HUES6 (cell line): ENCODE measurements at regions not wholly inside any gene's neighbourhood (a gene's known extent, or its start where the extent isn't known, plus 50 kb on each side); places are given as distances from the start of the nearest gene placed in this dataset.
"Not testable (repeated sequence)": the region's sequence is repeated elsewhere in the genome, so short reads cannot be mapped to it uniquely, and the experiment has no call there.

Experiments used
- H3K27ac ChIP-seq: 2 replicates; pipeline ENCODE4 v1.7.0; 2013; ENCODE audit warnings: low read depth, mild to moderate bottlenecking, low read length, inconsistent platforms
- H3K27me3 ChIP-seq: 2 replicates; pipeline ENCODE4 v1.6.1; 2013; ENCODE audit warnings: low read length; ENCODE audit not compliant: control insufficient read depth, insufficient read depth
- H3K36me3 ChIP-seq: 2 replicates; pipeline ENCODE4 v1.6.1; 2013; ENCODE audit warnings: low read length; ENCODE audit not compliant: control insufficient read depth, insufficient read depth
- H3K4me1 ChIP-seq: 2 replicates; pipeline ENCODE4 v1.6.1; 2013; ENCODE audit warnings: low read length; ENCODE audit not compliant: control insufficient read depth, insufficient read depth
- H3K4me3 ChIP-seq: 2 replicates; pipeline ENCODE4 v1.5.1; 2013; ENCODE audit warnings: low read depth, low read length
- H3K9ac ChIP-seq: one replicate; pipeline ENCODE4 v1.6.1; 2013; ENCODE audit warnings: mild to moderate bottlenecking, low read length
- H3K9me3 ChIP-seq: 2 replicates; pipeline ENCODE4 v1.6.1; 2013; ENCODE audit warnings: low read depth, low read length; ENCODE audit not compliant: control insufficient read depth, insufficient read depth

DNA sequence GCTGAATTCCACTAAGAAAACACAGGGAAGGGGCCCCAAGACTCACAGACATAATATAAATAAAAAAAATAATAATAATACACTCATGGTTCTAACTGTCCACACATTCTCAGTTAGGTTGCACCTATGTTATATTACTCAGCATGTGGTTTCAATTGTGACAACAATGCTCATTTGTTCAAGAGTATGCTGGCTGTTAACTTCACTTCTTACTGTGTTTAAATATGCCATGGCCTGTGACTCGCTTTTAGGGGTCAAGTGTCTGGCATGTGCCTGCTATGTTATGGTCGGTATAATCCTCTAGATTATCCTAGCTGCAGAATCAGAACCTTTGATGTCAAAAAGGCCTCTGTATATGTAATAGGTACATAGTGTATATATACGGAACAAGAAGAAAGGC lies 324.8 kb upstream of the INTU start:
- H3K9ac ChIP-seq = no peak overlapping the region
- H3K4me3 ChIP-seq = no peak overlapping the region
- peaks cover 5% of the 10 kb centered on the region; the same call in 1 of the 2 replicates for H3K9me3 ChIP-seq
- no peaks in the 10 kb centered on the region for H3K27me3 ChIP-seq
- no peaks in the 10 kb centered on the region for H3K4me1 ChIP-seq
- no peaks in the 10 kb centered on the region for H3K36me3 ChIP-seq
- H3K27ac ChIP-seq = no peak overlapping the region

DNA sequence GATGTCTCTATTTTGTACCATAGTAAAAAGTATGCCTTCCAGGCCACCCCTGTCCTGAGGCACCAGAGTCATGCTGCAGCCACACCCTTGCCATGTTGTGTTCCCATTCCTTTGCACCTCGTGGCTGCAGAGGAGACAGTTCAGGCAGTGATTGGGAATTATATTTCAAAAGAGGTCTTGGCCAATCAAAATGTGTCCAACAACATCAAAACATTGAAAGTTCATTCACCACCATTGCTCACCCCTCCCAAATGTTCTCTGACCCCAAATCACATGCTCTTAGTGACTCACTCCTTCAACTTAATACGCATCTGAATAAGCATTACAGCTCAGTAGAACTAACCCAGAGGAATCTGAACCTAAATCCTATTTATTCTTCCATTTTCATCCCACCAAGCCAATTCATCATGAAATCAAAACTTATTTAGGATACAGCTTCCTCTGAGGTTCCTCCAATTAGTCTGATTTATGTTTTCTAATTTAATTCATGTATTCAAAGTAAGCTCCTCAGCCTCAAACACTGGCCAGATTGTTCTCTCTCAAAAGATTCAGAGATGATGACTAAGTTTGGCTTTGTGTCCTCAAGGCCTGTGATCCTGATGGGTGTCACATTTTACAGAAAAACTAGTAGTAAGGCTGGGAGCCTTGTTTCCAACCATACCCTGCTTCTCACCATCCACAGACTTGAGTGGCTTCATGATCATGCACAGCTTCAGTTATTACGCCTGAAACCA lies 323.2 kb upstream of the INTU start:
- H3K9me3 ChIP-seq = peaks cover 16% of the 10 kb centered on the region
- no peaks in the 10 kb centered on the region for H3K4me1 ChIP-seq
- H3K27ac ChIP-seq = no peak overlapping the region
- no peaks in the 10 kb centered on the region for H3K27me3 ChIP-seq
- H3K4me3 ChIP-seq = no peak overlapping the region
- H3K9ac ChIP-seq = no peak overlapping the region
- H3K36me3 ChIP-seq = no peaks in the 10 kb centered on the region

DNA sequence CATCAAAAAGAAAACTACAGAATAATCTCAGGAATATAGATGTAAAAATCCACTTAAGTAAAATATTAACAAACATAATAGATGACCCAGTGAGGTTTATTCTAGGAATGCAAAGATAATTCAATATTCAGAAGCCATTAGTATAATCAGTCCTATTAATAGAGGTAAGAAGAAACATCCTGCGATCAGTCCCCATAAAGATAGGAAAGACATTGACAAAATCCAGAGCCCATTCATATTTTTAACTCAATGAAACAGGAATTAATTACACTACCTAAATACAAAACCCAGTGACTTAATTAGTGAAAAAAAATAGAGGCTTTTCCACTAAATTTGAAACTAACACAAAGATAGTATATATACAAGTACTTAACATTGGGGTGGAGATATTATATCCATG lies 321.4 kb upstream of the INTU start:
- Histone ChIP-seq H3K4me1 (no peaks in the 10 kb centered on the region), H3K27me3 (no peaks in the 10 kb centered on the region), H3K36me3 (no peaks in the 10 kb centered on the region), H3K9me3 (peaks cover 16% of the 10 kb centered on the region), H3K9ac (no peak overlapping the region), H3K4me3 (no peak overlapping the region), H3K27ac (no peak overlapping the region)

DNA sequence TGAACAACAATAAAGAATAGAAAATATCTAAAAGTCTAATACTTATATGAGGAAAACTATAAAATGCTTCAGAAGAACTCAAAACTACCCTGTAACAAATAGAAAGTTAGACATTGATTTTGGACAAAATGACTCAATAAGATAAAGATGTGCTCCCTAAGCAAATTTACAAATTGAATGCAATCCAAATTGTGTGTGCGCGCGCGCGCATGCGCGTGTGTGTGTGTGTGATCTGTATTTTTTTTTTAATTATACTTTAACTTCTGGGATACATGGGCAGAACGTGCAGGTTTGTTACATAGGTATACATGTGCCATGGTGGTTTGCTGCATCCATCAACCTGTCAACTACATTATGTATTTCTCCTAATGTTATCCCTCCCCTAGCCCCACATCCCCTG lies 320.8 kb upstream of the INTU start:
- Histone ChIP-seq H3K36me3 (no peaks in the 10 kb centered on the region), H3K9me3 (peaks cover 16% of the 10 kb centered on the region), H3K4me1 (no peaks in the 10 kb centered on the region), H3K27ac (no peak overlapping the region), H3K9ac (no peak overlapping the region), H3K27me3 (no peaks in the 10 kb centered on the region), H3K4me3 (no peak overlapping the region)

DNA sequence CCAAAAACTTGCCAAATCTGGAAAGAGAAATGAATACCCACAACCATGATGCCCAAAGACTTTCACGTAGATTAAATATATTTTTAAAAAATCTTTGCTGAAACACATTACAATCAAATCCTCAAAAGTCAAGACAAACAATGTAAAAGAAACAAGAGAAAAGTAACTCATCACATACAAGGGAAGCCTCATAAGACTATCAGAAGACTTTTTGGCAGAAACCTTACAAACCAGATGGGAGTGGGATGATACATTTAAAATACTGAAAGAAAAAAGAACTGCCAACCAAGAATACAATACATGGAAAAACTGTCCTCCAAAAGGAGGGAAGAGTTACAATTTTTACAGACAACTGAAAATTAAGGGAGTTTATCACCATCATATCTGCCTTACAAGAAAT lies 319.0 kb upstream of the INTU start:
- Histone ChIP-seq H3K27ac (no peak overlapping the region), H3K9me3 (peaks cover 16% of the 10 kb centered on the region), H3K36me3 (no peaks in the 10 kb centered on the region), H3K27me3 (no peaks in the 10 kb centered on the region), H3K4me1 (no peaks in the 10 kb centered on the region), H3K4me3 (no peak overlapping the region), H3K9ac (no peak overlapping the region)

DNA sequence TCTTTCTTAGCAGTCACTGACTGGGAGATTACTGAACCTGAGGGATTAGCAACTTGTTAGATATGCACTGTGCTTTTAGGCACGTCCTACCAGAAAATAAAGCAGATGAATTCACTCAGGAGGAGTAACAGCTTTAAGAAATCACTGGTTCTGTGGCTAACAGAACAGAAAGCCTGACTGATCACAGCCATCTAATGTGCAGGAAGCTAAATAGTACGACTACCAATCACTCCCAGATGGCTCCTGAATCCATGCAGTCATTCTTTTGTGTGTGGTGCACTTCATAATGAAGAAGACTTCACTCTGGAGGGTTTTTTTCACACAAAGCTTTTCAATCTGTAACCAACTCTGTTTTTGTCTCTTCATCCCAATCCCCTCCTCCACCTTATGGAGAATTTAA lies 305.3 kb upstream of the INTU start:
- H3K27me3 ChIP-seq = no peaks in the 10 kb centered on the region
- H3K4me1 ChIP-seq = no peaks in the 10 kb centered on the region
- H3K27ac ChIP-seq = no peak overlapping the region
- no peaks in the 10 kb centered on the region for H3K36me3 ChIP-seq
- no peak overlapping the region for H3K4me3 ChIP-seq
- peaks cover 24% of the 10 kb centered on the region for H3K9me3 ChIP-seq
- no peak overlapping the region for H3K9ac ChIP-seq

DNA sequence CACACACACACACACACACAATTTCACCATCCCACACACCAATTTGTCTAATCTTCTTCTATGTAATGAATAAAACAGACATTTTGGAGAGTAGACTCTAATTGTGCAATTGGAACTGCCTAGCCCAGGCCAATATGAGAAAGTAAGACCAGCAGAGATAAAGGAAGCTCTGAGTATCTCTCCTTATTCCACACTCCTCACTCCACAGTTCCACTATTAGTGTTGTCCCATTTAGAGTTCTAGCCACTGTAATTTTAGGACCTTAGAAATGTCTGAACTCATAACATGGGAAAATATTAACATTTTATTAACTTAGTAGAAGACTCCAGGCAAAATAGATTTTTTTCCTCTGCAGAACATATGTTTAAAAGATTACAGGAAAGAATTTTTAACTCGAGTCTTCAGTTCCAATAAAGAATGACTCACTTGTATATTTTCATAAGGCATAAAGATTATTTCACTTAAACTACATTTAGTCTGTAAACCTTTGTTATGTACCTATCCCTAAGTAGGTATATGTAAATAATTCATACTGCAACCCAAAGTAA lies 297.6 kb upstream of the INTU start:
- Histone ChIP-seq H3K9me3 (no peaks in the 10 kb centered on the region), H3K36me3 (no peaks in the 10 kb centered on the region), H3K27me3 (no peaks in the 10 kb centered on the region), H3K4me1 (no peaks in the 10 kb centered on the region), H3K9ac (no peak overlapping the region), H3K4me3 (no peak overlapping the region), H3K27ac (no peak overlapping the region)

DNA sequence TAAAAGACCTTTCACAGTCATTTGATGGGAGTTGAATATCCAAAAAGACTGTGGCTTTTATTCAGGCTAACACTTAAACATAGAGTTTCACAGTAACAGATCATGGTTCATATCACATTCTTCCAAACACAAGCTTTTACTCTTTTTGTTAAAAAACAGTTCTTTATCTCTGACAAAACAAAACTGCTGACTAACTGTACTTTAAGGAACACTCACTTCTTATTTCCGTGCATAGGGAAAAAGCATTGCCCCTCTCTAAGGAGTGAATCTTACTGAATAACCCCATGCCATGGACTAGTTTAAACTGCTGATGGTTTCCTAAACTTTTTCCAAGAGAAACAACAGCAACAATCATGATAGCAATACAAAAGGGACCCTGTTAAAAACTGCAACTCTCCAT lies 297.0 kb upstream of the INTU start:
- H3K27ac ChIP-seq = no peak overlapping the region
- H3K4me1 ChIP-seq = no peaks in the 10 kb centered on the region
- no peak overlapping the region for H3K4me3 ChIP-seq
- no peak overlapping the region for H3K9ac ChIP-seq
- no peaks in the 10 kb centered on the region for H3K9me3 ChIP-seq
- H3K36me3 ChIP-seq = no peaks in the 10 kb centered on the region
- no peaks in the 10 kb centered on the region for H3K27me3 ChIP-seq

DNA sequence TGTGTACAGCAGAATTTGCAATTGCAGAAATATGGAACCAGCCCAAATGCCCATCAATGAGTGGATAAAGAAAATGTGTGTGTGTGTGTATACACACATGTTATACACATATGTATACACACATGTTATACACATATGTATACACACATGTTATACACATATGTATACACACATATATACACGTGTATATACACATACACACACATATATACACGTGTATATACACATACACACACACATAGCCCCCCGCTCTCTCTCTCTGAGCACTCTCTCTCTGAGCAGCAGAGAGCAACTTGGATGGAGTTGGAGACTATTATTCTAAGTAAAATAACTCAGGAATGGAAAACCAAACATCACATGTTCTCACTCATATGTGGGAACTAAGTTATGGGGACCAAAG lies 289.6 kb upstream of the INTU start:
- H3K4me1 ChIP-seq, H3K4me3 ChIP-seq: not testable (repeated sequence)

DNA sequence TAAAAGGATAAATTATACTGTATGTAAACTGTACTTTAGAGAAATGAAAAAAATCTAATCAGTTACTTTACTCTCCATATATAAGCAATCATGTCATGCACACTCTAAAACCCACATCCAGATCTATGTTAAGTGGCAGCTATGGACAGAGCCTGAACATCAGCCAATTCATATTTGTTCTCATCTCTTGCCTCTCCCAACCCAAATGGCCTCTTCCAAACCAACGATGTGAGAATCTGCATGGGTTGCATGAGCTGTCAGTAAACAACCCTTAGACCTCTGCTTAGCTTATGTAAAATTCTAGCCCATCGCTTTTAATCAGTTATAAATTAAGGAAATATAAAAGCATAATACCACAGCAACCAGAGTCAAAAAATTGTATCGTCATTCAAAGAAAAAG lies 288.7 kb upstream of the INTU start:
- H3K4me1 ChIP-seq = no peaks in the 10 kb centered on the region
- no peaks in the 10 kb centered on the region for H3K36me3 ChIP-seq
- H3K9me3 ChIP-seq = no peaks in the 10 kb centered on the region; the same call in 1 of the 2 replicates
- H3K27me3 ChIP-seq = no peaks in the 10 kb centered on the region
- H3K27ac ChIP-seq = no peak overlapping the region
- no peak overlapping the region for H3K9ac ChIP-seq
- H3K4me3 ChIP-seq = no peak overlapping the region

More for the DNA sequence above, 289.6 kb upstream of the INTU start:
- H3K36me3 ChIP-seq, H3K9me3 ChIP-seq, H3K27ac ChIP-seq, H3K9ac ChIP-seq, H3K27me3 ChIP-seq: not testable (repeated sequence)

DNA sequence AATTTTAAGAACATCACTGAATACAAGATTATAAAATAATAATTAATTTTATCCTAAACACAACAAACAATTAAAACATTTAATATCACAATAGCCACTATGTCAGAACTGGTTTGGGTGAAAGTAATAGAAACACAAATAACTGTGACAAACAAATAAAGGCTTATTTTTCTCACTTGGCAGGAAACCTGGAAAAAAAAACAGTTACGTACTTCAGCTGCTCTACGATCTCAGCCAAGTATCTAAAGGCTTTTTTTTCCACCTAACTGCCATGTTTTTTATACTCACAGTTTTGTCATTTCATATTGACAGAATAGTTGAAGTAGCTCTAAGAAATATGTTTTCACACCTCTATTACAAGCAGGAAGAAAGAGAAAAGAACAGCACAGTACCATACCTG lies 284.8 kb upstream of the INTU start:
- H3K27me3 ChIP-seq = no peaks in the 10 kb centered on the region
- no peak overlapping the region for H3K27ac ChIP-seq
- H3K4me3 ChIP-seq = no peak overlapping the region
- no peak overlapping the region for H3K9ac ChIP-seq
- no peaks in the 10 kb centered on the region for H3K4me1 ChIP-seq
- H3K9me3 ChIP-seq = no peaks in the 10 kb centered on the region; the same call in 1 of the 2 replicates
- H3K36me3 ChIP-seq = no peaks in the 10 kb centered on the region
